SK-N-SH (cell line): ENCODE measurements at regions not wholly inside any gene's neighbourhood (a gene's known extent, or its start where the extent isn't known, plus 50 kb on each side); places are given as distances from the start of the nearest gene placed in this dataset.

Experiments
- CTCF ChIA-PET: fragments of 300-600, 350-600 bp; formaldehyde crosslinking; extraction: SDS; loops from one replicate; lab custom pipeline; 2021; lab: Yijun Ruan, JAX
- POLR2A ChIA-PET: fragments of 350-600 bp; sonication (Branson Sonifier 250); formaldehyde crosslinking; extraction: SDS; loops from one replicate; lab custom pipeline; 2020; ENCODE audit warnings: antibody characterized with exemption, inconsistent platforms; lab: Yijun Ruan, JAX
- DNase-seq: peaks from one replicate; pipeline ENCODE4 v3.0.0; 2012
- H2AFZ ChIP-seq: fragments of 200-600 bp; sonication (generic); 2 replicates; pipeline ENCODE4 v1.8.1; 2016; ENCODE audit warnings: antibody characterized with exemption, mild to moderate bottlenecking, low read depth
- H3F3A ChIP-seq: fragments of 200-600 bp; sonication (generic); replicated peaks from 2 replicates; pipeline ENCODE3; 2016; ENCODE audit warnings: antibody characterized with exemption, mild to moderate bottlenecking; ENCODE audit not compliant: insufficient read depth
- H3K27ac ChIP-seq, 2 experiments: fragments of 200-500 bp in 1 of 2; fragments of 200-600 bp in 1 of 2; sonication (Bioruptor generic) in 1 of 2; sonication (generic), shearing (Covaris generic) in 1 of 2; 2 replicates each; pipeline versions ENCODE4 v1.5.1 to v1.6.1; 2014 to 2016; ENCODE audit warnings: low read depth in 2 of 2, inconsistent platforms in 1 of 2, low read length in 1 of 2, mild to moderate bottlenecking in 1 of 2, mixed read lengths in 1 of 2
- H3K27me3 ChIP-seq: fragments of 200-600 bp; sonication (generic), shearing (Covaris generic); 2 replicates; pipeline ENCODE4 v1.6.1; 2016; ENCODE audit warnings: mixed run types; ENCODE audit not compliant: insufficient read depth
- H3K36me3 ChIP-seq, 2 experiments: fragments of 200-500 bp in 1 of 2; fragments of 200-600 bp in 1 of 2; sonication (Bioruptor generic) in 1 of 2; sonication (generic) in 1 of 2; replicated peaks in 1 of 2; 2 replicates each; pipeline versions ENCODE3 to v1.5.1; 2014 to 2016; ENCODE audit warnings: low read length in 1 of 2, mild to moderate bottlenecking in 1 of 2; ENCODE audit not compliant: insufficient read depth in 2 of 2, control insufficient read depth in 1 of 2
- H3K4me1 ChIP-seq, 2 experiments: fragments of 200-500 bp in 1 of 2; fragments of 200-600 bp in 1 of 2; sonication (Bioruptor generic) in 1 of 2; sonication (generic), shearing (Covaris generic) in 1 of 2; 2 replicates each; pipeline versions ENCODE4 v1.5.1 to v1.6.1; 2014 to 2016; ENCODE audit warnings: low read depth in 1 of 2, low read length in 1 of 2, mixed run types in 1 of 2; ENCODE audit not compliant: insufficient read depth in 2 of 2, control insufficient read depth in 1 of 2
- H3K4me2 ChIP-seq: fragments of 200-600 bp; sonication (generic), shearing (Covaris generic); 2 replicates; pipeline ENCODE4 v1.6.1; 2017; ENCODE audit warnings: mixed run types
- H3K4me3 ChIP-seq, 2 experiments: fragments of 200-500 bp in 1 of 2; fragments of 200-600 bp in 1 of 2; sonication (Bioruptor generic) in 1 of 2; sonication (generic), shearing (Covaris generic) in 1 of 2; 2 replicates each; pipeline versions ENCODE4 v1.5.1 to v1.8.1; 2014 to 2016; ENCODE audit warnings: low read depth in 2 of 2, inconsistent platforms in 1 of 2, low read length in 1 of 2, mild to moderate bottlenecking in 1 of 2, mixed read lengths in 1 of 2, moderate library complexity in 1 of 2
- H3K79me2 ChIP-seq: fragments of 200-600 bp; sonication (generic); 2 replicates; pipeline ENCODE4 v1.8.1; 2017; ENCODE audit warnings: mild to moderate bottlenecking; ENCODE audit not compliant: insufficient read depth
- H3K9ac ChIP-seq: fragments of 200-600 bp; sonication (generic); 2 replicates; pipeline ENCODE4 v1.6.1; 2017; ENCODE audit warnings: mixed run types
- H3K9me2 ChIP-seq: fragments of 200-600 bp; sonication (generic); 2 replicates; pipeline ENCODE4 v1.6.1; 2017; ENCODE audit warnings: mixed run types
- H3K9me3 ChIP-seq: fragments of 200-600 bp; sonication (generic); 2 replicates; pipeline ENCODE4 v1.6.1; 2017; ENCODE audit warnings: mixed run types, mild to moderate bottlenecking, moderate library complexity
- H4K20me1 ChIP-seq: fragments of 200-600 bp; sonication (generic); 2 replicates; pipeline ENCODE4 v1.6.1; 2017; ENCODE audit warnings: mild to moderate bottlenecking, mixed run types; ENCODE audit not compliant: insufficient read depth
- CHD2 ChIP-seq: fragments of 150-350 bp; IDR thresholded peaks from 2 replicates; pipeline ENCODE4 v1.6.1; 2018; ENCODE audit warnings: low read length; ENCODE audit not compliant: partially characterized antibody
- ELF1 ChIP-seq: IDR thresholded peaks from 2 replicates; pipeline ENCODE4 v1.4.0; 2012
- FOXM1 ChIP-seq: IDR thresholded peaks from 2 replicates; pipeline ENCODE4 v1.4.0; 2012; ENCODE audit warnings: low read depth, mild to moderate bottlenecking
- GATA2 ChIP-seq: sonication (generic); formaldehyde crosslinking; IDR thresholded peaks from 2 replicates; pipeline ENCODE4 v1.5.0; 2020; ENCODE audit warnings: mild to moderate bottlenecking, missing genetic modification reagents
- JUND ChIP-seq: IDR thresholded peaks from 2 replicates; pipeline ENCODE4 v1.4.0; 2012
- MEF2A ChIP-seq: IDR thresholded peaks from 2 replicates; pipeline ENCODE4 v1.4.0; 2012; ENCODE audit warnings: low read depth, borderline replicate concordance
- MXI1 ChIP-seq: IDR thresholded peaks from 2 replicates; pipeline ENCODE4 v1.6.1; 2012; ENCODE audit warnings: mild to moderate bottlenecking, low read depth, low read length, improper control_type of control experiment
- NFIC ChIP-seq: IDR thresholded peaks from 2 replicates; pipeline ENCODE4 v1.4.0; 2012; ENCODE audit warnings: borderline replicate concordance
- NRF1 ChIP-seq: IDR thresholded peaks from 2 replicates; pipeline ENCODE4 v1.6.1; 2012; ENCODE audit warnings: low read depth, mild to moderate bottlenecking, low read length
- POLR2AphosphoS5 ChIP-seq: IDR thresholded peaks from 2 replicates; pipeline ENCODE4 v1.6.1; 2012; ENCODE audit warnings: low read depth, low read length
- RAD21 ChIP-seq: IDR thresholded peaks from 2 replicates; pipeline ENCODE4 v1.6.1; 2012; ENCODE audit warnings: mild to moderate bottlenecking, low read length
- RFX5 ChIP-seq: IDR thresholded peaks from 2 replicates; pipeline ENCODE4 v1.6.1; 2012; ENCODE audit warnings: mild to moderate bottlenecking, improper control_type of control experiment, low read length
- RXRA ChIP-seq: IDR thresholded peaks from 2 replicates; pipeline ENCODE4 v1.4.0; 2012; ENCODE audit warnings: low read depth, mild to moderate bottlenecking, borderline replicate concordance
- SIN3A ChIP-seq: IDR thresholded peaks from 2 replicates; pipeline ENCODE4 v1.6.1; 2012; ENCODE audit warnings: low read depth, mild to moderate bottlenecking, low read length, moderate library complexity, borderline replicate concordance
- SMC3 ChIP-seq: IDR thresholded peaks from 2 replicates; pipeline ENCODE4 v1.6.1; 2012; ENCODE audit warnings: low read depth, low read length, improper control_type of control experiment
- TEAD4 ChIP-seq: IDR thresholded peaks from 2 replicates; pipeline ENCODE4 v1.4.0; 2012; ENCODE audit warnings: mild to moderate bottlenecking, borderline replicate concordance; ENCODE audit not compliant: insufficient read depth
- YY1 ChIP-seq: IDR thresholded peaks from 2 replicates; pipeline ENCODE4 v1.4.0; 2012; ENCODE audit warnings: low read depth, mild to moderate bottlenecking
- WGBS: methylation state at CpG from one replicate; pipeline ENCODE4 v1.1.6; 2017; ENCODE audit warnings: low lambda C conversion rate; 5-methylcytosine and 5-hydroxymethylcytosine counted together
- TF ChIP-seq, protein P1 (sequence below): IDR thresholded peaks from 2 replicates; pipeline ENCODE4 v1.4.0; 2012; ENCODE audit warnings: low read depth
- TF ChIP-seq, protein P2 (sequence below): fragments of 150-350 bp; IDR thresholded peaks from 2 replicates; pipeline ENCODE4 v1.6.1; 2017; ENCODE audit warnings: antibody characterized with exemption, low read length, low read depth, borderline replicate concordance
- TF ChIP-seq, protein P3 (sequence below): IDR thresholded peaks from 2 replicates; pipeline ENCODE4 v1.4.0; 2012; ENCODE audit warnings: low read depth, borderline replicate concordance
- TF ChIP-seq, protein P4 (sequence below): fragments of 150-350 bp; IDR thresholded peaks from 2 replicates; pipeline ENCODE4 v1.6.1; 2016; ENCODE audit warnings: mild to moderate bottlenecking, low read depth, low read length
- TF ChIP-seq, protein P5 (sequence below): IDR thresholded peaks from 2 replicates; pipeline ENCODE4 v1.4.0; 2012; ENCODE audit warnings: low read depth, borderline replicate concordance

DNA sequence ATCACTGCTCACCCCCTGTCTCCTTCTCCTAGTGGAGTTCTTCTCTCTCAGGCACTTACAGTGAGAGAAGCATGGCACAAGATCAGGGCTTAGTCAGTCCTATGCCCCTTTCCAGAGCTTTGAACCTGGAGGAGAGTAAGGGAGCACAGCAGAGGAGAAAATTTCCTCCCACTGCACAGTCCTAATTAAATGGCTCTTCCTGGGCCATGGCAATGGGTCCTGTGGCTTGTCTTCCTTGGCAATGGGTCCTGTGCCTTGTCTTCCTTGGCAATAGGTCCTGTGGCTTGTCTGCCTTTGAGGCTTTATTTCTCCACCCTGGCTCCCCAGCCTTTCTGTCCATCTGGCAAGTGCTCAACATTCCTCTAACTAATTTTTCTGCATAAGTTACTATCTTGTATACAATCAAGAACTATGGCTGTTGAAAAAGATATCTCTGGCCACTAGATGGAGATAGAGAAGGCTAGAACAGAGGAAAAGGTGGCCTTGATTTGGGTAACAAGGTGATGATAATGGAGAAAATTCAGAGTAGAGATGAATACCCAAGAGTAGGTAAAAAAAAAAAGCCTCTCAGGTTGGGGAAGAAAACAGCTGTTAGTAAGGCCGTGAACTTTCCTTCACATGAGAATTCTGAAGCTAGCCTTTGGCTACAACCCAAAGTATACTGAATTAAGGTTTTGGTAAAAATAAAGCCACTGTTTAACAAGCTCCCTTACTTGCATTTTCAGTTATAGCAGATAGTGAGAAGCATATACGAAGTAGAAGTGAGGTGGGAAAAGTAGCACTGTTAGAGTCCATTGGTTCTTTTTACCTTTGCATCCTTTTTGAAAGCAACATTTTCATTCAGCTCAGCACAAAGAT lies 504.9 kb downstream of the DOK5 start:
- Histone ChIP-seq H3K4me3 (no peak overlapping the region), H3K79me2 (no peaks in the 10 kb centered on the region), H3K9me3 (0 out of 2 replicates have a peak, but pooled peaks cover 5% of the 10 kb centered on the region), H3K9ac (no peak overlapping the region), H3F3A (no peaks in the 10 kb centered on the region), H3K36me3 (no peaks in the 10 kb centered on the region), H3K4me2 (no peak overlapping the region), H3K4me1 (peaks cover 0 to 4% of the 10 kb centered on the region in 2 experiments; a peak in 1 of 4 replicates), H3K9me2 (no peaks in the 10 kb centered on the region), H2AFZ (no peak overlapping the region), H3K27me3 (no peaks in the 10 kb centered on the region), H4K20me1 (no peaks in the 10 kb centered on the region), H3K27ac (no peak overlapping the region; a peak in 1 of 4 replicates)
- ChIA-PET CTCF (interaction anchor here (0.5 to 1.9 kb wide), 9 partner anchors 9 to 1201 kb away, joined by 3 to 6 read pairs (median 4); no protein-coding TSS in a partner anchor), POLR2A (no interaction called here)
- DNase-seq: peak; percentile 24
- no peak for TF ChIP-seq NRF1
- TF ChIP-seq, protein P1, sequence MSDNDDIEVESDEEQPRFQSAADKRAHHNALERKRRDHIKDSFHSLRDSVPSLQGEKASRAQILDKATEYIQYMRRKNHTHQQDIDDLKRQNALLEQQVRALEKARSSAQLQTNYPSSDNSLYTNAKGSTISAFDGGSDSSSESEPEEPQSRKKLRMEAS: no peak
- peak; percentile 66 for TF ChIP-seq RAD21
- no peak for TF ChIP-seq YY1
- no peak for TF ChIP-seq RXRA
- peak; percentile 46; the same call in 1 of the 2 replicates for TF ChIP-seq GATA2
- WGBS: 21% methylated on average over 2 of the region's 2 CpGs

DNA sequence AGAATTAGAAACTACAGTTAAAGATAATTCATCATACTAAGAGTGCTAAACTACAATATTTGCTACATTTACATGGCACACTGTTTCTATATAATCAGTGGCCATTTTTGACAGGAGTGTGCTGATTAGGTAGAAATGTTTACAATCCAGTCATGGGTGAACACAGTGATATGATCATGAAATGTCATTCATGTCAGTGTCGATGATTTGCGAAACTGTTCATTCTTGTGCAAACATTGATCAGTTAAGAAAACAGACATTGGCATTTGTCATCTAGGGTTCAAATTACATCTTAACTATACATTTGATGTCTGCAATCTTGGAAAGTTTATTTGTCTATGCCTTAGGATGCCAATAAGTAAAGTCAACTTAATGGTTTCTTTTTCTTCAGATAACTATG lies 474.9 kb downstream of the DOK5 start:
- no peak overlapping the region for H3K9ac ChIP-seq
- no peak overlapping the region for H3K4me2 ChIP-seq
- ChIA-PET CTCF (no interaction called here), POLR2A (no interaction called here)
- no peak overlapping the region for H3K4me3 ChIP-seq
- no peaks in the 10 kb centered on the region for H3K27me3 ChIP-seq
- H4K20me1 ChIP-seq: no peaks in the 10 kb centered on the region
- no peak overlapping the region for H2AFZ ChIP-seq
- no peak for DNase-seq
- H3K27ac ChIP-seq: no peak overlapping the region
- peaks cover under 1% of the 10 kb centered on the region; the same call in 1 of the 2 replicates for H3K9me3 ChIP-seq
- TF ChIP-seq, protein P2, sequence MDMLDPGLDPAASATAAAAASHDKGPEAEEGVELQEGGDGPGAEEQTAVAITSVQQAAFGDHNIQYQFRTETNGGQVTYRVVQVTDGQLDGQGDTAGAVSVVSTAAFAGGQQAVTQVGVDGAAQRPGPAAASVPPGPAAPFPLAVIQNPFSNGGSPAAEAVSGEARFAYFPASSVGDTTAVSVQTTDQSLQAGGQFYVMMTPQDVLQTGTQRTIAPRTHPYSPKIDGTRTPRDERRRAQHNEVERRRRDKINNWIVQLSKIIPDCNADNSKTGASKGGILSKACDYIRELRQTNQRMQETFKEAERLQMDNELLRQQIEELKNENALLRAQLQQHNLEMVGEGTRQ: no peak
- TF ChIP-seq RXRA: no peak
- TF ChIP-seq TEAD4: no peak
- TF ChIP-seq MXI1: no peak
- no peak for TF ChIP-seq JUND
- TF ChIP-seq, protein P3, sequence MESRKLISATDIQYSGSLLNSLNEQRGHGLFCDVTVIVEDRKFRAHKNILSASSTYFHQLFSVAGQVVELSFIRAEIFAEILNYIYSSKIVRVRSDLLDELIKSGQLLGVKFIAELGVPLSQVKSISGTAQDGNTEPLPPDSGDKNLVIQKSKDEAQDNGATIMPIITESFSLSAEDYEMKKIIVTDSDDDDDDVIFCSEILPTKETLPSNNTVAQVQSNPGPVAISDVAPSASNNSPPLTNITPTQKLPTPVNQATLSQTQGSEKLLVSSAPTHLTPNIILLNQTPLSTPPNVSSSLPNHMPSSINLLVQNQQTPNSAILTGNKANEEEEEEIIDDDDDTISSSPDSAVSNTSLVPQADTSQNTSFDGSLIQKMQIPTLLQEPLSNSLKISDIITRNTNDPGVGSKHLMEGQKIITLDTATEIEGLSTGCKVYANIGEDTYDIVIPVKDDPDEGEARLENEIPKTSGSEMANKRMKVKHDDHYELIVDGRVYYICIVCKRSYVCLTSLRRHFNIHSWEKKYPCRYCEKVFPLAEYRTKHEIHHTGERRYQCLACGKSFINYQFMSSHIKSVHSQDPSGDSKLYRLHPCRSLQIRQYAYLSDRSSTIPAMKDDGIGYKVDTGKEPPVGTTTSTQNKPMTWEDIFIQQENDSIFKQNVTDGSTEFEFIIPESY: no peak
- TF ChIP-seq MEF2A: no peak
- TF ChIP-seq CHD2: no peak
- no peak for TF ChIP-seq RAD21
- TF ChIP-seq FOXM1: no peak
- TF ChIP-seq SIN3A: no peak
- TF ChIP-seq, protein P4, sequence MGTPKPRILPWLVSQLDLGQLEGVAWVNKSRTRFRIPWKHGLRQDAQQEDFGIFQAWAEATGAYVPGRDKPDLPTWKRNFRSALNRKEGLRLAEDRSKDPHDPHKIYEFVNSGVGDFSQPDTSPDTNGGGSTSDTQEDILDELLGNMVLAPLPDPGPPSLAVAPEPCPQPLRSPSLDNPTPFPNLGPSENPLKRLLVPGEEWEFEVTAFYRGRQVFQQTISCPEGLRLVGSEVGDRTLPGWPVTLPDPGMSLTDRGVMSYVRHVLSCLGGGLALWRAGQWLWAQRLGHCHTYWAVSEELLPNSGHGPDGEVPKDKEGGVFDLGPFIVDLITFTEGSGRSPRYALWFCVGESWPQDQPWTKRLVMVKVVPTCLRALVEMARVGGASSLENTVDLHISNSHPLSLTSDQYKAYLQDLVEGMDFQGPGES: no peak
- no peak for TF ChIP-seq NFIC
- TF ChIP-seq SMC3: no peak
- TF ChIP-seq, protein P5, sequence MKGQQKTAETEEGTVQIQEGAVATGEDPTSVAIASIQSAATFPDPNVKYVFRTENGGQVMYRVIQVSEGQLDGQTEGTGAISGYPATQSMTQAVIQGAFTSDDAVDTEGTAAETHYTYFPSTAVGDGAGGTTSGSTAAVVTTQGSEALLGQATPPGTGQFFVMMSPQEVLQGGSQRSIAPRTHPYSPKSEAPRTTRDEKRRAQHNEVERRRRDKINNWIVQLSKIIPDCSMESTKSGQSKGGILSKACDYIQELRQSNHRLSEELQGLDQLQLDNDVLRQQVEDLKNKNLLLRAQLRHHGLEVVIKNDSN: no peak
- no peak for TF ChIP-seq POLR2AphosphoS5
- no peak for TF ChIP-seq RFX5
- no peak for TF ChIP-seq NRF1
- TF ChIP-seq ELF1: no peak
- TF ChIP-seq GATA2: no peak
- H3K4me1 ChIP-seq: no peaks in the 10 kb centered on the region
- H3F3A ChIP-seq: no peaks in the 10 kb centered on the region
- H3K36me3 ChIP-seq: no peaks in the 10 kb centered on the region
- WGBS: 42% methylated on average over 2 of the region's 2 CpGs
- H3K9me2 ChIP-seq: no peaks in the 10 kb centered on the region
- H3K79me2 ChIP-seq: no peaks in the 10 kb centered on the region
